HG02759 (cell line): ENCODE measurements at regions not wholly inside any gene's neighbourhood (a gene's known extent, or its start where the extent isn't known, plus 50 kb on each side); places are given as distances from the start of the nearest gene placed in this dataset.
"Not testable (repeated sequence)": the region's sequence is repeated elsewhere in the genome, so short reads cannot be mapped to it uniquely, and the experiment has no call there.

Source experiments
- ATAC-seq: cut with Tn5 transposase; IDR thresholded peaks from one replicate; pipeline ENCODE4 v1.9.1; 2021; ENCODE audit warnings: mild to moderate bottlenecking, moderate library complexity; ENCODE audit not compliant: unreplicated experiment

DNA sequence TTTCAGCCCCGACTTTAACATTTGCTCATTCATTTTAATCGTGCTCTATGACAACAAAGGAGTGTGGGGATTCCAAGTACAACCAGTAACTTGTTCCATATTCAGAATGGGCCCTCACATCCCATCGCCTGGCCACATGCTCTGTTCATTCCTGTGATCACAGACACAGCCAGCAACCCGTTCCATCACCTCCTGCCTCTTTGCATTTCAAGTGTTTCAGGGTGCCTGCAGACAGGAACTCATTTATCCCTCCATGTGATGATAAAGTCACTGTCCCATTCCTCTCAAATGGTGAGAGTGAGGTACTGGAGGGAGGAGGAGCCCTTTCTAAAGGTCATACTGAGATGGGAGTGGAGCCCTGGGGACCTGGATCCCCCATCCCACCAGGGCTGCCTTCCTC, 571.1 kb downstream of the MAT2B start:
- no peak for ATAC-seq

DNA sequence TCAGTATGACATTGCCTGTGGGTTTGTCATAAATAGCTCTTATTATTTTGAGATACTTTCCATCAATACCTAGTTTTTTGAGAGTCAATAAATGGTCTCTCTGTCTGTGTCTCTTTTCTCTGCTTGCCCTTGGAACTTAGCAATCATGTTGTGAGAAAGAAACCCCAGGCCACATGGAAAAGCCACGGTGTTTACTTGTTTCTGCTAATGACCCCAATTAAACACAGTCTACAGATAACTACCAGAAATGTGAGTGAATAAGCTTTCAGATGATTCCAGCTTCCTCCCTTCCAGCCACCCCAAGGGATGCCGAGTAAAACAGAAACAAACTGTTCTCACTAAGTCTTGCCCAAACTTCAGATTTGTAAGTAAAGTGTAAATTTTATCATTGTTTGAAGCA, 584.9 kb downstream of the MAT2B start:
- no peak for ATAC-seq

DNA sequence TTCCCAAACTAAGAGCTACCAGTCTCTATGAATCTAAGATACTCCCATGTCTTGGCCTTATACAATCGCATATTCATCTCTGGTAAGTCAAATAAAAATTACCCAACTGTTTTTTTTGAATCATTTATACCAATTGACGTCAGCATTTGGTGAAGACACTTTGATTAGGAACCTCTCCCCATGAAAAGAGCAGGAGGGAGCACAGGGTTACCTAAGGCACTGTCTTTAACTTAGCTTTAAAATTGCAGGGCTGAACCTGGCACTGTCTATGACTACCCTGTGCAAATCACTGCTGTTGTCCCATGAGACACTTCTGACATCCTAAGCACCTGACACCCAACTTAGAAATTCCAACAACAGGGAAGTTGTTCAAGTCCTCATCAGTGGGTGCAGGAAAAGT, 586.4 kb downstream of the MAT2B start:
- no peak for ATAC-seq

DNA sequence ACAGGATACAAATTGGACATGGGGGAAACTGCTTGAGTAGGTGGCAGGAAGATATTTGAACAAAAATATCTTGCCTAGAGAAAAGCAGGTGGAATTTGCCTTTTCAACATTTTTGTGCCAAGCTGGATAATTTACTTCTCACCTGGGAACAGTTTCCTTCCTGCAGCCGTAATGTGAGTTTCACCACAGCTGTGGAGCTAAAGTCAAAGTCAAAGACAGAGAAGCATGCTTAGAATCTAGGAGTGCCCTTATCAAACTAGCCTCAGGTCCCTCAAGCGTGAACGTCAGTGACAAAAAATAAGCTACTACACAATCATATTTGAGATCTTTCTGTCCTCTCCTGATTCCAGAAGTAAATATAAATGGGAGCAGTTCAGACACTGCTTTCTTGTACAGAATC, 588.9 kb downstream of the MAT2B start:
- no peak for ATAC-seq

DNA sequence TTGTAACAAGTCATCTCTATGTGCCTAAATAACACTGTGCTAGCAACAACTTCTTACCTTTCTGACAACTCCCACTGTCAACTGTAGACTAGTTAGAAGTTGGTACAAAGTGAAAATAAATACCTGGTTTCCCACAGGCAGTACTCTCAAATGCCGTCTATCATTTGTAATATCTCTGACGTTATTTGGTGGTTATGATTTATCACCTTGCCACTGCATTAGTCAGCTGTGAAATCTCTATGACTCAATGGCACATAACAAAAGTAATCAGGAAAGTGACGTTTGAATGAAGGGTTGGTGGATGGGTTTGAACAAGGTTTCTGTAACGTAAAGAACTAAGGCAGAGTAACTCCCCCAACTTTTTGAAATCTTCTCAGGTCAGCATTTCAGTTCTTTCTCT, 592.3 kb downstream of the MAT2B start:
- ATAC-seq: no peak

DNA sequence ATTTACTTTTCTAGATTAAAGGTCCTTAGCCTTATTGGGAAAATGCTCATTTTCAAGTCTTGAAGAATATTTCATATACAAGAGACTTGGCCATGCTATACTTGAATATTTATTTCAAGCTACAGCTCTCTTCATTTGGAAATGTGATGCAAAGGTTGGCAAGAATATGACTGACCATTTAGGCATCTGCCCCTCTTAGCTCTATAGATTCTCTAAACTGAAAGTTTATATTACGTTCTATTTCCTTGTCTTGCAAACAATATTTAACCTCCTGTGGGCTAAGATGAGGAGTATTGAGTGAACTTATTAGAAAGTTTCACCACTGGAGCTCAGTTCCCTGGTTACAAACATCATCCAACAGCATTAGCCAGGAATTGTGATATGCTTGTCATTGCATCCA, 593.1 kb downstream of the MAT2B start:
- no peak for ATAC-seq

DNA sequence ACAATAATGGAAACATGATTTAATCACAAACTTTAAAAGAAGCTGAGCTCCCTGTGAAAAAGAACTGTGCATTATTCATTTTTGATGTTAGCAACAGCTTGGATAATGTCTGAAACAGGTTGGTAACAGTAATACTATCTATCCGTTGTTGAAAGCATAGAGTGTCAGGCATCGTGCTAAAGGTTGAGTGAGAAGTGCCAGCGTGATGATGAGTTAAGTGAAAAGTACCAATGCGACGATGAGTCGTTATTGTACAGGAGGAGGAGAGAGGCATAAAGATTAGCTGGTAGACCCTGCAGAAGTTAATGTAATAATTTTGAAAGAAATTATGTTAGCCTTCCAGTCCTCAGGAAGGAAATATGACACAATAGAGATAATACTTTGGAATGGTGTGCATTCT, 593.6 kb downstream of the MAT2B start:
- no peak for ATAC-seq

DNA sequence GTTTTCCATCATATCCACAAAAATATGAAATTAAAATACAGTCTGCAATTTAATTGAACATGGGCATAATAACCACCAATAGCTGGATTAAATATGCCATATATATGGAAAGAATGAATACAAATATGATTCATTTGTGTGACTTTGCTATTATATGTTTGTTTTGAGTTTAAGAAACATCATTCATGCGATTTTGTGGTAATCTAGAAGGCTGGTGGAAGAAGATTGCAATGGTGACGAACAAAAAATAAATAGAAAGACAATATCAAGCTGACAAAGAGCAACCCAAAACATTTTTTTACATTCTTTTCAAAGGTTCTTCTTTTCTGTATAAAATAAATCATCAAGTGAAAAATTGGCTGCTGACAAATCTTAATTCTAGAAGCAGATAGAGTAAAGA, 610.0 kb downstream of the MAT2B start:
- ATAC-seq: no peak

DNA sequence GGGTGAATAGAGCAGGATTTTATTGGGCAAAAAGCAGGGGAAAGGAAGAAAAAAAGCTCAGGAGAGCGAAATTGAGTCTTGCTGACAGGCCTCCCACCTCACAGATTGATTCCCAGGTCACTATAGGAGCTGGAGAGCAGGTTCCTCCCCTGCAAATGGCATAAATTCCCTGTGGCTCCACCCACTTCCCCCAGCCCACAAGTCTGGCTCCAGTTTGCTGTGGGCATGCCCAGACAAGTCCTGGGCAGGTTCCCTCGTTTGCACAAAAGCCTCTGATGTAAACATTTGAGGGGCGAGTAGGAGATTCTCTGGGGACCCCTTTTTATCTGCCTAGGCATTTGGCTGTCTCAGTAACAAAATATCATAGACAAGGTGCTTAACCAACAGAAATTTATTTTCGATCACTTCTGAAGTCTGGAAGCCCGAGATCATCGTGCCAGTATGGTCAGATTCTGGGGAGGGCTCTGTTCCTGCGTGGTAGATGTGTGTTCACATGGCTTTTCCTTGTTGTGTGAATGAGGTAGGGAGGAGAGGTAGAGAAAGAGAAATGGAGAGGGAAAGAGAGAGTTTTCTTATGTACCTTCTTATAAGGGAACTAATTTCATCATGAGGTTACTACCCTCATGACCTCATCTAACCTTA, 614.5 kb downstream of the MAT2B start:
- peak; percentile 94 for ATAC-seq

DNA sequence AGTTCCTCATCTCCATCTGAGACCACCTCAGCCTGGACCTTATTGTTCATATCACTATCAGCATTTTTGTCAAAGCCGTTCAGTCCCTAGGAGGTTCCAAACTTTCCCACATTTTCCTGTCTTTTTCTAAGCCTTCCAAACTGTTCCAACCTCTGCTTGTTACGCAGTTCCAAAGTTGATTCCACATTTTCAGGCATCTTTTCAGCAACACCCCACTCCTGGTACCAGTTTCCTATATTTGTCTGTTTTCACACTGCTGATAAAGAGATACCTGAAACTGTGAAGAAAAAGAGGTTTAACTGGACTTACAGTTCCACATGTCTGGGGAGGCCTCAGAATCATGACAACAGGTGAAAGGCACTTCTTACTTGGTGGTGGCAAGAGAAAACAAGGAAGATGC, 622.1 kb downstream of the MAT2B start:
- no peak for ATAC-seq

DNA sequence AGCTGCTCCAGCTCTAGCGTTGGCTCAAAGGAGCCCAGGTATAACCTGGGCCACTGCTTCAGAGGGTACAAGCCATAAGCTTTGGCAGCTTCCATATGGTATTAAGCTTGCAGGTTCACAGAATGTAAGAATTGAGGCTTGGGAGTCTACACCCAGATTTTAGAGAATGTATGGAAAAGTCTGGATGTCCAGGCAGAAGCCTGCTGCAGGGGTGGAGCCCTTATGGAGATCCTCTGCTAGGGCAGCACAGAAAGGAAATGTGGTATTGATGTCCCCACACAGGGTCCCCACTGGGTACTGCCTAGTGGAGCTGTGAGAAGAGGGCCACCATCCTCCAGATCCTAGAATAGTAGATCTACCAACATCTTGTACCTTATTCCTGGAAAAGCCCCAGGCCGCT, 626.9 kb downstream of the MAT2B start:
- no peak for ATAC-seq

DNA sequence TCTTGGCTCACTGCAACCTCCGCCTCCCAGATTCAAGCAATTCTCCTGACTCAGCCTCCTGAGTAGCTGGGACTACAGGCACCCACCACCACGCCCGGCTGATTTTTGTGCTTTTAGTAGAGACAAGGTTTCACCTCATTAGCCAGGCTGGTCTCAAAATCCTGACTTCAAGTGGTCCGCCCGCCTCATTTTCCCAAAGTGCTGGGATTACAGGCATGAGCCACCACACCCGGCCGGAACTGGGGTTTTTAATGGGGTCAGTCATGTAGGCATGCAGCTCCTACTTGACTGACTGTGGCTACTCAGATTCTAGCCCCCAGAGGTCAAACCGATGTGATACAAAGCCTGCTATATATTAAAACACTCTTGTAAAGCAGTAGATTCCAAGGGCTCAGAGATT, 631.7 kb downstream of the MAT2B start:
- no peak for ATAC-seq

DNA sequence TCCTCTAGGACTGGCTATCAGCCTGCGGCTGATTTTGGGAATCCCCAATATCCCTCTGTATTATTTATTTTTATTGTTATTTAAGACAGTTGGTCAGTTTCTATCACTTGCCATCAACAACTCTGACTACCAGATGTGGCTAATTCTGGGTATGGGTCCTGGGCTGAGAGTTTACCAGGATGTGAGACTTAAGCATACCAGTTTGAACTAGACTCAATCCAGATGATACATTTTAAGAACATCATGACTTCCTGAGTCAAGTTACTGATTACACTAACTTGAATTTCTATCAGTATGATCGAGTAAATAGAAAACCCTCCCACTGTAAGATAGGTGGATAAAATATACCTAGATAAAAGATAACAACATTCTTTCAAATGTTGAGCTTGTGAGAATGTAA, 634.0 kb downstream of the MAT2B start:
- peak; percentile 55 for ATAC-seq

DNA sequence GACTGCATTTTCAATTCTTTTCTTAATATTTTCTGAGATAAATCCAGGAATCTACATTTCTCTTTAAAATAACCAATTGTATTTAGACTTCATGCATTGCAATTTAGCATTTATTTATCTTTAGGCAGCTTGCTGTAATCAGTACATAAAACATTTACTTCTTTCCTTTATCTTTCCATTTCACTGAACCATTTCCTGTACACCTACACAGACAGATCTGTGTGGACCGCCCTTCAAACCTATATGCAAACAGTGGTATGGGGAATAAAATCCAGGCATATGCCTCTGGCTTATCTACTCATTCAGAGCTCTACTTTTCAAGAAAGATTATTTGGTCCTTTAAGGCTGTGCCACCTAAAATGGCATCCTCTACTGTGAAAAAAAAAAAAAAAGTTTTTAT, 640.0 kb downstream of the MAT2B start:
- ATAC-seq: no peak

DNA sequence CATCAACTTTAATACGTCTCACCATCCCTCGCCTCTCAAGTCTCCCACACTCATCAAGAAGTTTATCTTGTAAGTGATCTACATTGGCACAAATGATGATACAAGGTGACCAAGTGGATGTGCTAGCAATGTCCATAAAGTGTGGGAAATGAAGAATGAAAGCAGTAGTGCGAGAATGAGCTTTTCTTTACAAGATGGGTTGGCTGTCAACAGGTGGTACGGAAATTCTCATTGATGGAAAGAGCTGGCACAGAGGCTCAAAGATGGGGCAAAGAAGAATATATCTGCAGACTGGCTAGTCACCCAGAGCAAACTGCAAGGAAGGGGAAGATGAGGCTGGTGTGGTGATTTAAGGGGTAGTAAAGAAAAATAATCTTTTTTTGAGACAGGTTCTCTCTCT, 640.8 kb downstream of the MAT2B start:
- ATAC-seq: no peak

DNA sequence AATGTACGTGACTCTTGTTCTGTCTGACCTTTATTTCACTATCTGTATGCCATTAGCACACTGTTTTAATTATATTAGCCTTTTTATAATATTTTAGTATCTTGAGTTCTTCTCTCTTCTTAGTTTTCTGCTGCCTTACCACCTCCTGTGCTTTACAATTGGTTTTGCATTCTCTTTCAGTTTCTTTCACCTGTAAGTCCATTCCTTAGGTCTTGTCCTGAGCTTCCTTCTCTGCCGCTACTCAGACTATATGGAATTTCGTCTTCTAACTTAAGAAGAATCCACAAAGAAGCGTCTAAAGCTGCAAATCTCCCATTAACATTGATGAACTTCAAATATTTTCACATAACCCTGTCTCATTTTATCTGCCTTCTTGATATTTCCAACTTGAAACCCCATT, 642.9 kb downstream of the MAT2B start:
- no peak for ATAC-seq

DNA sequence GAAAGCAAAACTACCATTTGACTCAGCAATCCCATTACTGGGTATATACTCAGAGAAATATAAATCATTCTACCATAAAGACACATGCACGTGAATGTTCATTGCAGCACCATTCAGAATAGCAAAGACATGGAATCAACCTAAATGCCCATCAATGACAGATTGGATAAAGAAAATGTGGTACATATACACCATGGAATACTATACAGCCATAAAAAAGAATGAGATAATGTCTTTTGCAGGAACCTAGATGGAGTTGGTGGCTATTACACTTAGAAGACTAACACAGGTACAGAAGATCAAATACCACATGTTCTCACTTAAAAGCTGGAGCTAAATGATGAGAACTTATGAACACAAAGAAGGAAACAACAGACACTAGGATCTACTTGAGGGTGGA, 647.1 kb downstream of the MAT2B start:
- not testable (repeated sequence) for ATAC-seq

DNA sequence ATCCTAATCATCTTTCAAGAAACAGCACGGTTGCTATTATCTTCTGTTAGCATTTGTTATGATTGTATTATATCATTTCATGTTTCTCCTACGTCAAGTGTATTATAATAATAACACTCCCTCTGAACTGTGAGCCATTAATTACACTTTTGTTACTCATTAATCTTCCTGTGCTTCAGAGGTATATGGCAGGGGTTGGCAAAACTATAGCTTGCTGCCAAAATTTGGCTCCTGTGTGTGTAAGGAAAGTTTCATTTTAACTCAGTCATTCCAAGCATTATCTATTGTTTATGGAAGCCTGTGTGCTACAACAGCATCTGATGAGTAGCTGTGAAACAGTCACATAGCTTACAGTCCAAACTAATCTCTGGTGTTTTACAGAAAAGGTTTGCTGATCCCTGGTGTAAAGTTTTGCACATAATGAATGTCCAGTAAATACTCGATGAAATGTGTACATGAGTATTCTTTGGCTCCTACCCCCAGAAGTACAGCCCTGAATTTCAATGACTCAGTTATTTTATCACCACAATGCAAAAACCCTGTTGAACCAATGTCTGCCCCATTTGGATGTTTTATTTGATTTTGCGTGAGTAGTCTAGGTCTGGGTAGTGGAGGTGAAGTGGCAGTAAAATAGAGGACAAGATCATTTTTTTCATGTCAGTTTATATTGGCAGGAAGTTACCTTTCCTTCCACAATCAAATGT, 648.2 kb downstream of the MAT2B start:
- no peak for ATAC-seq

DNA sequence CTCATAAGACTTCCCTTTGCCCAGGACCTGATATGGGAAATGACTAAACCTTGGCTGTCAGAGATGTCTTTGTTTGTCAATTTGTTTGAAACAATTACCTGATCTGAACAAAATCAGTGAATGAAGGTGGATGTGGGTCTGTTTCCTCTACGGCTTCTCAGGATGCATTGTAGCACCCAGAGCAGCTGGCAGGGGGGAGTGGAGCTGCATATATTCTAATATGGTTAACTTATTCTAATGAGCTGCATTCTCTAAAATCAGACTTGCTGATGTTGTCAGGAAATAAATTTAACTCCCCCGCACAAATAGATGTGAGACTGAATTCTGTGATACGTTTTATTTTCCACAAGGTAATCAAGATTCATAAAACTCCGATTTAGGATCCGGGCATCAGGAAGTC, 665.4 kb downstream of the MAT2B start:
- ATAC-seq: no peak

DNA sequence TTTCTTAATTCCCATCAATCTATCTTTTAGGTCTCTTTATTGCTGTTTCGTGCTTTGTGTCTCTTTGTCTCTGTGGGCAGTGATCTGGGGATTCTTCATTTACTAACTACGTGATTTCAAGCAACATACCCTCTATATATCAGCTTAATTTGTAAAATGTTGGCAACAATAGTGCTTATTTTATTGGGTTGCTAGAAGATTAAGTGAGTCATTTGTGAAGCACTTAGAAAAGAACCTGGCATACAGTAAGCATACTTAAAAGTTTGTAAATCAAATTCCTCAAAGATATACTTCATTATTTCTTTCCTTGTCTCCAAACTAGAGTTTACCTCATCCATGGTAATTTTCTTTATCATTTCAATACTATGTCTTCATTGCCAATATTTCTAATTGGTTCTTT, 669.7 kb downstream of the MAT2B start:
- no peak for ATAC-seq

DNA sequence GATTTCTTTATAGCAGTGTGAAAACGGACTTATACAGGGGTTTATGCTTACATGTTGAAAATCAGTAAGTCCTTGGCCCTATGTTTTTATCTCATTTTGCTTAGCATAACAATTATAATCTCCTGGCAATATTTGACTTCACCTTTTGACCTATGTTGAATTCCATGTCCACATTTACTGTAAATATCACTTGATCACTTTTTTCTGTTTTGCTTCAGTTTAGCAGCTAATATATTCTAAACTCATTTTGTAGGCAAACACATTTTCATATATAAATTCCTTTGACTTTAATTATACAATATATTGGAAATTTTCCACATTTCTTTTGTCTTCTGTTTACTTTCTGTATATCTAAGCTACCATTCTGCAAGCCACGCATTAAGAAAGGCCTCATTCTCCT, 674.0 kb downstream of the MAT2B start:
- ATAC-seq: no peak

DNA sequence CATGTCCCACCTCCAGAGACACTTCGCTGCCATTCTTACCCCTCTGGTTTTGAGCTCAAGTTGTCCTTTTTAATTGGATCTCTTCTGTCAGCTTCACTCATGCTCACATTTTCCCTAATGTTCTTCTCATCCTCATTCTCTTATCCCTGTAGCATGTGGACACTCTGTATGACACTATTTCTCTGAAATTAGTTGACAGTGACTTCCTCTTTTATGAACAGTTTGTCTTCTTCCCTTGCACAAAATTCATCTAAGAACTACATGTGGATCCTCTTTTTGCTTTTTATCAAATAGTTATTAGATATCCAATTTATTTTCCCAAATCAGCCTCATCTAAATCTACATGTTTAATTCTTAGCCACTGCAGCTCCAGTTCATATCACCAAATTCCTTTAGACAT, 676.2 kb downstream of the MAT2B start:
- no peak for ATAC-seq

DNA sequence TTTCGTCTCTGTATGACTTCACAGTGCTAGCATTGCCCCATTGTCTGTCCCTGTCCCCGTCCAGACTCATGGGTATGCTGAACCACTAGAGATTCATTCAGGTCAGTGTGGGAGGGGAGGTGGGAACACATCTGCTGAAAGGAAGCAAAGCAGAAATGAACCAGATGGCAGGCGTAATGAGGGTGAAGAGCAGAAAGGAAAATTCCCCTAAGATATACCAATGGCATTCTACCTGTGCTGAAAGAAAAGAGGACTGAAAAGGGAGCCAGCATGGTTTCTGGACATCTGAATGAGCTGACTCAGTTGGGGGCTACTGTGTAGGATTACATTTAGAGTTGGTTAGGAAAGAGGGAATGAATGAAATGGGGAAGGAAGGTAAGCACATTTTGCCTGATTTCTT, 678.7 kb downstream of the MAT2B start:
- ATAC-seq: no peak
